Activated CD8-positive, alpha-beta memory T cell treated with anti-CD3 and anti-CD28 coated beads for 36 hours (primary cell): ENCODE measurements at regions not wholly inside any gene's neighbourhood (a gene's known extent, or its start where the extent isn't known, plus 50 kb on each side); places are given as distances from the start of the nearest gene placed in this dataset.
"Not testable (repeated sequence)": the region's sequence is repeated elsewhere in the genome, so short reads cannot be mapped to it uniquely, and the experiment has no call there.

Experiments
- CTCF ChIA-PET: fragments of 350-600 bp; sonication (Branson Sonifier 250); formaldehyde crosslinking; loops from one replicate; lab custom pipeline; 2021; ENCODE audit warnings: antibody characterized with exemption; lab: Charles Lee
- POLR2A ChIA-PET: fragments of 350-600 bp; sonication (Branson Sonifier 250); formaldehyde crosslinking; loops from one replicate; lab custom pipeline; 2021; ENCODE audit warnings: antibody characterized with exemption; lab: Charles Lee

DNA sequence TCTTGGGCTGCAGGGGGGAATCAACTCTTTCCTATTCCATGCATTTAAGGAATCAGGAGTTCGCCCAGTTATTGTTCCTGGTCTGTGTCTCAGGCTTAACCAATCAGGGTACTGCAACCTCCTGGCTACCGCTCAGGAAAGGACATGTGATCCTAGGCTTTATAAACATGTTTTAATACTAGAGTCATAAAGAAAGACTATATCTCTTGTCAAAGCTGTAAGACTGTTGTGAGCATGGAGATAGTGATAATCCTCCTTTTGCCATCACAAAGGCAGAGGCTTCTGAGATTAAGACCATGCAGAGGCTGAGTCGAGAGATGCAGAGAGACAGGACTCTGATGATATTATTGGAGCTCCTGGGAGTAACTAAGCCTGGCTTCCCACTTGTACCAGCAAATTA, 137.0 kb downstream of the YIPF5 start:
- CTCF ChIA-PET = no interaction called here
- POLR2A ChIA-PET = no interaction called here

- POLR2A ChIA-PET = no interaction called here
- CTCF ChIA-PET = no interaction called here
Measured at GRCh38 chr5:144035046-144035740, 135.3 kb downstream of the YIPF5 start.

GRCh38 chr5:144036476-144036875, 134.0 kb downstream of the YIPF5 start:
- ChIA-PET POLR2A (no interaction called here), CTCF (no interaction called here)

GRCh38 chr5:144040615-144041305, 129.7 kb downstream of the YIPF5 start:
- CTCF ChIA-PET = no interaction called here
- POLR2A ChIA-PET = no interaction called here

DNA sequence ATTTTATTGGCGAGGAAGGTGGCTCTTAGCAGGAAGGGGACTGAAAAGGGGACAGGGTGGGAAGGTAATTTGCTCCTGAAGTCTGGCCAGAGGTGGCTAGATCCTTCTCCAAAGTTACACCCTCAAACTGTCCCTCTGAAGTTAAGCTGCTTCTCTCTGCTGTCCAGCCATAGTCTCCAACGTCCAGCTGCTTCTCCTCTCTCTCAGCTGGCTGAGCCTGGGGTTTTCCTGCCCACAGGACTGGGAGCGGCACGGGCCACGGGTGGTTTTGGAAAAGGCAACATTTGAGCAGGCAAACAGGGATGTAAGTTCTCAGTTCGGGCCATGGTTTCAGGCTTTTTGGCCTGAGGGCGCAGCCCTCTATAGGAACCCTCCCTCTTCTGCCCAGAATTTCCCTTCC, 128.3 kb downstream of the YIPF5 start:
- CTCF ChIA-PET = no interaction called here

DNA sequence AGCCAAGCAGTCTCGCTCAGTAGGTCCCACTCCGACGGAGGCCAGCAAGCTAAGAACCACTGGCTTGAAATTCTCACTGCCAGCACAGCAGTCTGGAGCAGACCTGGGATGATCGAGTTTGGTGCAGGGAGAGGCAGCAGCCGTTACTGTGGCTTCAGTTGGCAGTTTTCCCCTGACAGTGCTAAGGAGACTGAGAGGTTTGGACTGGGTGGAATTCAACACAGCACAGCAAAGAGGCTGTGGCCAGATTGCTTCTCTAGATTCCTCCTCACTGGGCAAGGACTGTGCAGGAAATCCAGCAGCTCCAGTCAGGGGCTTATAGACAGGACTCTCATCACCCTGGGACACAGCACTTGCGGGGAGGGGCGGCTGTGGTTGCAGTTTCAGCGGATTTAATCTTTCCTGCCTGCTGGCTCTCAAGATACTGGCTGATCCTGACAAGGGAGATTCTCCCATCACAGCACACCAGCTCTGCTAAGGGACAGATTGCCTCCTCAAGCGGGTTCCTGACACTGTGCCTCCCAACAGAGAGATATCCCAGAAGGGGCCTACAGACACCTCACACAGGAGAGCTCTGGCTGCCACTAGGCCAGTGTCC, 122.1 kb downstream of the YIPF5 start:
- POLR2A ChIA-PET = no interaction called here
- CTCF ChIA-PET = no interaction called here

More for the DNA sequence above, 128.3 kb downstream of the YIPF5 start:
- POLR2A ChIA-PET = no interaction called here

DNA sequence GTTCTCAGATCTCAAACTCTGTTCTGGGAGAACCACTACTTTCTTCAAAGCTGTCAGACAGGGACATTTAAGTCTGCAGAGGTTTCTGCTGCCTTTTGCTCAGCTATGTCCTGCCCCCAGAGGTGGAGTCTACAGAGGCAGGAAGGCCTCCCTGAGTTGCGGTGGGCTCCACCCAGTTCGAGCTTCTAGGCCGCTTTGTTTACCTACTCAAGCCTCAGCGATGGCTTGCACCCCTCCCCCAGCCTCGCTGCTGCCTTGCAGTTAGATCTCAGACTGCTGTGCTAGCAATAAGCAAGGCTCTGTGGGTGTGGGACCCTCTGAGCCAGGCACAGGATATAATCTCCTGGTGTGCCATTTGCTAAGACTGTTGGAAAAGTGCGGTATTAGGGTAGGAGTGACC, 115.1 kb downstream of the YIPF5 start:
- POLR2A ChIA-PET, CTCF ChIA-PET: not testable (repeated sequence)

- CTCF ChIA-PET = interaction anchor here (0.6 kb wide), 1 partner anchor 9 kb away, joined by 5 read pairs; no protein-coding TSS in a partner anchor
- POLR2A ChIA-PET = not testable (repeated sequence)
Measured at GRCh38 chr5:144060091-144060490, 110.4 kb downstream of the YIPF5 start.

- ChIA-PET CTCF (no interaction called here), POLR2A (no interaction called here)
Measured at GRCh38 chr5:144060598-144060997, 109.9 kb downstream of the YIPF5 start.

DNA sequence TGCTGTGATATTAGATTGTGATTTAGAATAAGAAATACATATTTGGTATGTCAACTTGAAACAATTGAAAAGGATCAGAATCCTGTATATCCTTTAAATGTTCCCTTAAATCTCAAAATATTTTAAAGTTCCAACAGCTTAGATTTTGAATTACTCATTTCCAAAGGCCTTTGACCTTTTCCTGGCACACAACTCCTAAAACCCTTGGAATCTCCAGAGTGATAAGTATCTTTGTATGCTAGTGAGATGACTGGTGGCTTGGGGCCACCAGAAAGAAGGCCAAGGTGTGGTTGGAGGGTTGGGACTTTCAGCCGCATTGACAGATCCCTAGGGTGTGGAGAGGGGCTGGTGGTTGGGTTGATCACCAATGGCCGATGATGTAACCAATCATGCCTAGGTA, 104.7 kb downstream of the YIPF5 start:
- CTCF ChIA-PET = no interaction called here

GRCh38 chr5:144072518-144072927, 97.9 kb downstream of the YIPF5 start:
- ChIA-PET CTCF (no interaction called here), POLR2A (no interaction called here)

More for the DNA sequence above, 104.7 kb downstream of the YIPF5 start:
- POLR2A ChIA-PET = no interaction called here

DNA sequence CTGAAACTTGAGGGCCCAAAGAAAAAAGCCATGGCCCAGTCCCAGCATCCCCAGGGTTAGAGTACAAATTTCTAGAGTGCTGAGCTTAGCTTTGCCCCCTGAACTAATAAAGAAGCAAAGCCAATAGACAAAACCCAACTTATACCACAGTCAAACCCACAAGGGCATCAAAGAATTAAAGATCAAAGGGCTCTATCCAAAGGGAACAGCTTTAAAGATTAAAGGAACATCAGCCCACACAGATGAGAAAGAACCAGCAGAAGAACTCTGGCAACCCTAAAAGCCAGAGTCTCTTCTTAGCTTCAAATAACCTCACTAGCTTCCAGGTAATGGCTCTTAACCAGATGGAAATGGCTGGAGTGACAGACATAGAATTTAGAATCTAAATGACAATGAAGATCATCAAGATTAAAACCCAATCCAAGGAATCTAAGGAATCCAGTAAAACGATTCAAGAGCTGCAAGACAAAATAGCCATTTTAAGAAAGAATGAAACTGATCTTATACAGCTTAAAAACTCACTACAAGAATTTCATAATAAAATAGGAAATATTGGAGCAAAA, 93.9 kb downstream of the YIPF5 start:
- CTCF ChIA-PET = no interaction called here
- POLR2A ChIA-PET = no interaction called here

DNA sequence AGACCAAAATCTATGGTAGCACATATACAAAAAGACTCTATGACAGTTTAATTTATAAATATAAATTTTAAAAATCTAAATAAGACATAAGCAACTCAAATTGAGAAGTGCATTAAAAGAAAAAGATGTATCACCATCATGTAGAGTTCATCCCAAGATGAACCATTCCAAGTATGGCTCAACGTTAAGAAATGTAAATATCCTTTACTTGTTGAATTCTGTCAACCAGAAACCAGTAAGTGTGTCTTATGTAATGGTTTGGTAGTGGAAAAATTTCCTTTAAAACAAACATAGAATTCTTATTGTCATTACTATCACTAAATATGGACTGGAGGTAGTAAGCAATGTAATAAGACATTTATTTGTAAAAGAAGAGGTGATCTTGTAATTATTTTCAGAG, 87.3 kb downstream of the YIPF5 start:
- POLR2A ChIA-PET = no interaction called here
- CTCF ChIA-PET = interaction anchor here (0.8 to 1.1 kb wide), 2 partner anchors 11 to 14 kb away, joined by 3 read pairs; no protein-coding TSS in a partner anchor

DNA sequence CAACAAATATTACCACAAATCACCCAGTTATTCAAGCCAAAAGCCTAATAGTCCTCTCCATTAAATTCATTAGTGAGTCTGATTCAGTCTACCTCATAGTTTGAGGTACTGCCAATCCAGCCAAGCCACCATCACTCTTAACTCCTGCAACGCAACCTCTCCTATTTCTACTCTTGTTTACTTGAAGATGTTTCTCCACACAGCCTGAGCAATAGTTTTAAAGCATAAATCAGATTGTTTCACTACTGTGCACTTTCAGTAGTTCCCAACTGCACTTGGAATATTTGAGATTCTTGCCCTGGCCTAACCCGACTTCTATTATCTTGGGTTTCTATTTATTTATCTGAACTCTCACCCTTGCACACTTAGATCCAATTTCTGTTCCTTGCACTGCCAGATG, 85.5 kb downstream of the YIPF5 start:
- ChIA-PET CTCF (no interaction called here), POLR2A (no interaction called here)

GRCh38 chr5:144085381-144085780, 85.1 kb downstream of the YIPF5 start:
- ChIA-PET POLR2A (no interaction called here), CTCF (no interaction called here)

DNA sequence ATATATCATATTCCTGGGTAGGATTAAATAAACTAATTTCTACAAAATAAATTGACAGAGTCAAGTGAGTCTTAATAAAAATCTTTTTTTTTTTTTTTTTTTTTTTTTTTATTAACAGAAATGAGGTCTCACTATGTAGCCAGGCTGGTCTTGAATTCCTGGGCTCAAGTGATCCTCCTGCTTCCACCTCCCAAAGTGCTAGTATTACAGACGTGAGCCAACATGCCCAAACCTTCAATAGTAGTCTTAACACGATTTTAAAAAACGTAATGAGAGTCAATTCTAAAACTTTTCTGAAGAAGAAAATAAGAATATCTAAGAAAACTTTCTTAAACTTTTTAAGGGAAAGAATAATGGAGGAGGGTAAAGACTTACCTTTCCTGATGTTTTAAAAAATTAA, 84.2 kb downstream of the YIPF5 start:
- ChIA-PET CTCF (no interaction called here), POLR2A (no interaction called here)

- CTCF ChIA-PET = no interaction called here
- POLR2A ChIA-PET = no interaction called here
Measured at GRCh38 chr5:144087576-144087975, 82.9 kb downstream of the YIPF5 start.

GRCh38 chr5:144088206-144089064, 82.0 kb downstream of the YIPF5 start:
- POLR2A ChIA-PET = no interaction called here

DNA sequence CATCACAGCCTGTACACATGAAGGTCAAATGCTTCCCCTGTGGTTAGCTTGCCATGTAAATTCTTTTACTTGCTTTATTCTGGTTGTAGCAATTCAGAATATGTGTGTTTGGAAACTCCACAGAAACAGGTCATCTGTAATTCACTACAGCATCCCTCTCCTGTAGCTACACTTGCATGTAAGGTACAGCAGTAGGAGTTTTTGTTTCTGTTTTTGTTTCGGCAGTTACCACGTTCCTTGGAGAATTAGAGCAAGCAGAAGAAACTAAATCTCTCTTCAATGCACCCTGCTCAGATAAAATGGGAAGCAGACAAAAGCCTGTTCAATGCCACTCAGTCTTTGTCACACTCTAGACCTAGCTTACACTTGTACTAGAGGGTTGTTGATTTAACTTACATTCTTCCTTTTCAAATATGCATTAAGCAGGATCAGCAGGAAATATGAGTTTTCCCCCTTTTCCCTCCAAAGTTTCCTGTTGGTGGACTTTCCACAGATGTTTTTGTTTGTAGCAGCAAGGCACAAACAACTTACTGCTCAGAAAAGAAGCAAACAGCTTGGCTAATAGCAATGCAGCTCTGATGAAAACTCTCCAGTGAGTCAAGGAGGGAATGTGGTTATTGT, 80.9 kb downstream of the YIPF5 start:
- ChIA-PET POLR2A (no interaction called here), CTCF (no interaction called here)

More at GRCh38 chr5:144088206-144089064, 82.0 kb downstream of the YIPF5 start:
- CTCF ChIA-PET = no interaction called here
